GM23338 (cell line): ENCODE measurements at regions not wholly inside any gene's neighbourhood (a gene's known extent, or its start where the extent isn't known, plus 50 kb on each side); places are given as distances from the start of the nearest gene placed in this dataset.

Experiments used
- ATAC-seq: fragments of 200-7000 bp; cut with Tn5 transposase; 3 replicates; pipeline ENCODE4 v1.9.1; 2020
- DNase-seq: peaks from one replicate; pipeline ENCODE4 v3.0.0-alpha.2; 2015; ENCODE audit warnings: low spot score
- H2AFZ ChIP-seq: fragments of 200-600 bp; sonication (generic); 2 replicates; pipeline ENCODE4 v1.8.0; 2016; ENCODE audit warnings: antibody characterized with exemption, mild to moderate bottlenecking, moderate library complexity
- H3F3A ChIP-seq: fragments of 200-600 bp; sonication (generic); replicated peaks from 2 replicates; pipeline ENCODE4 v1.8.0; 2017; ENCODE audit warnings: antibody characterized with exemption, mixed run types, low read depth
- H3K27ac ChIP-seq: fragments of 200-600 bp; sonication (generic); 2 replicates; pipeline ENCODE4 v1.6.1; 2016; ENCODE audit warnings: low read depth
- H3K27me3 ChIP-seq: fragments of 200-600 bp; sonication (generic); 2 replicates; pipeline ENCODE4 v1.8.0; 2016; ENCODE audit warnings: mild to moderate bottlenecking, mixed run types, moderate library complexity; ENCODE audit not compliant: insufficient read depth
- H3K36me3 ChIP-seq: fragments of 200-600 bp; sonication (generic); 2 replicates; pipeline ENCODE4 v1.8.0; 2016; ENCODE audit warnings: mild to moderate bottlenecking; ENCODE audit not compliant: insufficient read depth
- H3K4me1 ChIP-seq: fragments of 200-600 bp; sonication (generic); 2 replicates; pipeline ENCODE4 v1.8.0; 2016; ENCODE audit warnings: mild to moderate bottlenecking, moderate library complexity; ENCODE audit not compliant: insufficient read depth
- H3K4me2 ChIP-seq: fragments of 200-600 bp; sonication (generic); 2 replicates; pipeline ENCODE4 v1.7.1; 2017; ENCODE audit warnings: mixed run types
- H3K4me3 ChIP-seq: fragments of 200-600 bp; sonication (generic); 2 replicates; pipeline ENCODE4 v1.6.1; 2016; ENCODE audit warnings: mixed run types
- H3K79me2 ChIP-seq: fragments of 200-600 bp; sonication (generic); replicated peaks from 2 replicates; pipeline ENCODE4 v1.8.0; 2017; ENCODE audit warnings: mild to moderate bottlenecking; ENCODE audit not compliant: insufficient read depth
- H3K9me2 ChIP-seq: fragments of 200-600 bp; sonication (generic); 2 replicates; pipeline ENCODE4 v1.8.0; 2017; ENCODE audit not compliant: insufficient read depth
- H4K20me1 ChIP-seq: fragments of 200-600 bp; sonication (generic); replicated peaks from 2 replicates; pipeline ENCODE4 v1.8.0; 2017; ENCODE audit warnings: mild to moderate bottlenecking; ENCODE audit not compliant: insufficient read depth
- H3K27ac Mint-ChIP-seq: 2 replicates; pipeline ENCODE4 v1.8.0; 2020; ENCODE audit warnings: inconsistent platforms, mild to moderate bottlenecking, moderate library complexity, mixed read lengths
- H3K27me3 Mint-ChIP-seq: 3 replicates; pipeline ENCODE4 v1.8.0; 2022; ENCODE audit warnings: low read depth, mild to moderate bottlenecking, moderate library complexity, mixed read lengths, inconsistent platforms; ENCODE audit not compliant: insufficient read depth, poor library complexity
- H3K36me3 Mint-ChIP-seq: 3 replicates; pipeline ENCODE4 v1.8.0; 2021; ENCODE audit warnings: low read depth, mild to moderate bottlenecking, inconsistent platforms, moderate library complexity, mixed read lengths
- H3K4me1 Mint-ChIP-seq: 3 replicates; pipeline ENCODE4 v1.8.0; 2020; ENCODE audit warnings: mild to moderate bottlenecking, inconsistent platforms, mixed read lengths
- H3K4me3 Mint-ChIP-seq: 3 replicates; pipeline ENCODE4 v1.8.0; 2021; ENCODE audit warnings: moderate library complexity, mild to moderate bottlenecking, inconsistent platforms, mixed read lengths
- H3K9me3 Mint-ChIP-seq: 3 replicates; pipeline ENCODE4 v1.8.0; 2020; ENCODE audit warnings: moderate library complexity, mild to moderate bottlenecking, inconsistent platforms, mixed read lengths
- CREB1 ChIP-seq: fragments of 250-450 bp; sonication (Bioruptor Pico); IDR thresholded peaks from 2 replicates; pipeline ENCODE4 v1.5.0; 2020; ENCODE audit warnings: low read depth, mild to moderate bottlenecking, moderate library complexity
- EZH2 ChIP-seq: fragments of 200-600 bp; sonication (generic); IDR thresholded peaks from one replicate; pipeline ENCODE4 v1.8.0; 2017; ENCODE audit warnings: antibody characterized with exemption, mild to moderate bottlenecking, low read depth; ENCODE audit not compliant: unreplicated experiment
- EZH2phosphoT487 ChIP-seq: fragments of 200-600 bp; sonication (generic); IDR thresholded peaks from one replicate; pipeline ENCODE4 v1.8.1; 2018; ENCODE audit warnings: antibody characterized with exemption; ENCODE audit not compliant: unreplicated experiment
- JUNB ChIP-seq: IDR thresholded peaks from one replicate; pipeline ENCODE4 v1.6.1; 2016; ENCODE audit warnings: antibody characterized with exemption; ENCODE audit not compliant: unreplicated experiment
- NANOG ChIP-seq: IDR thresholded peaks from 2 replicates; pipeline ENCODE4 v1.6.1; 2016; ENCODE audit warnings: antibody characterized with exemption, borderline replicate concordance
- POLR2AphosphoS5 ChIP-seq: IDR thresholded peaks from 2 replicates; pipeline ENCODE4 v1.6.1; 2016; ENCODE audit warnings: antibody characterized with exemption, low read depth
- STAT1 ChIP-seq: IDR thresholded peaks from one replicate; pipeline ENCODE4 v1.6.1; 2016; ENCODE audit warnings: antibody characterized with exemption; ENCODE audit not compliant: unreplicated experiment
- ZNF114 ChIP-seq: fragments of 250-450 bp; sonication (Bioruptor Pico); IDR thresholded peaks from 2 replicates; pipeline ENCODE4 v1.5.0; 2020; ENCODE audit warnings: mild to moderate bottlenecking, moderate library complexity
- ZNF331 ChIP-seq: fragments of 250-450 bp; sonication (Bioruptor Pico); IDR thresholded peaks from 2 replicates; pipeline ENCODE4 v1.5.0; 2020; ENCODE audit warnings: low read depth, mild to moderate bottlenecking, moderate library complexity
- ZNF462 ChIP-seq: fragments of 250-450 bp; sonication (Bioruptor Pico); IDR thresholded peaks from 2 replicates; pipeline ENCODE4 v1.5.0; 2020; ENCODE audit warnings: mild to moderate bottlenecking, moderate library complexity
- TF ChIP-seq, protein P1 (sequence below): IDR thresholded peaks from 2 replicates; pipeline ENCODE4 v1.6.1; 2016; ENCODE audit warnings: antibody characterized with exemption
- TF ChIP-seq, protein P2 (sequence below), 2 experiments: fragments of 200-600 bp in 1 of 2; sonication (generic) in 1 of 2; conservative IDR thresholded peaks; 2 replicates each; pipeline versions ENCODE4 v1.5.1 to v1.6.1; 2016 to 2017; ENCODE audit warnings: antibody characterized with exemption in 2 of 2, low read depth in 2 of 2, mild to moderate bottlenecking in 2 of 2, moderate library complexity in 1 of 2
- TF ChIP-seq, protein P3 (sequence below): IDR thresholded peaks from one replicate; pipeline ENCODE4 v1.6.1; 2018; ENCODE audit warnings: antibody characterized with exemption; ENCODE audit not compliant: unreplicated experiment

- TF ChIP-seq STAT1, result no peak
Measured at GRCh38 chr18:76766429-76766828, 55.9 kb upstream of the ZNF236 start (continued).

DNA sequence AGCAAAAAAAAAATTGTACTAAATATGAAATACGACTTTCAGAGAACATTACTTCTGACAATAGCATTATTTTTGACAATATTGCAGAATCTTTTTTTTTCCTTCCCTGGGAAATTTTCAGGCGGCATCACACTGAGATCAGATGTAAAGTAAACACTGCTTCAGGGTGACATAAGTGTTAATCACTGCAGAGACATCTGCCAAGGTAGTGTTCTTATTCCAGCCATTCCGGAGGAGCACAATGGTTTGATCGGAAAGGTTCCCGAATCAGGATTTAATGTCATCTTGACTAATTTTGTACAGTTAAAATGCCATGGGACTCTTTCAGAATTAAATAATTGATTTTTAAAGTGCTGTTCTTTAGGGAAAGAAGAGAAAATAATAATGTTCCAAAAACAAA, 56.7 kb upstream of the ZNF236 start:
- H3F3A ChIP-seq, result no peaks in the 10 kb centered on the region
- no peak for DNase-seq
- no peaks in the 10 kb centered on the region for H4K20me1 ChIP-seq
- no peak for ATAC-seq
- 0 out of 2 replicates have a peak, but pooled peaks cover 7% of the 10 kb centered on the region for H3K9me2 ChIP-seq
- no peak overlapping the region for H3K4me2 ChIP-seq
- H3K9me3 Mint-ChIP-seq, result peaks cover 2% of the 10 kb centered on the region; the same call in 2 of the 3 replicates
- H3K27me3 Mint-ChIP-seq, result no peaks in the 10 kb centered on the region
- no peaks in the 10 kb centered on the region for H3K79me2 ChIP-seq
- no peaks in the 10 kb centered on the region for H3K36me3 ChIP-seq
- H3K4me3 ChIP-seq, result no peak overlapping the region
- no peak overlapping the region for H3K4me3 Mint-ChIP-seq
- no peak overlapping the region for H3K27ac ChIP-seq
- TF ChIP-seq NANOG (no peak), JUNB (no peak), ZNF462 (CRISPR knock-in tag) (no peak), CREB1 (CRISPR knock-in tag) (no peak), EZH2phosphoT487 (no peak), ZNF114 (CRISPR knock-in tag) (no peak), ZNF331 (CRISPR knock-in tag) (no peak), EZH2 (no peak), STAT1 (no peak), POLR2AphosphoS5 (no peak)
- TF ChIP-seq, protein P1, sequence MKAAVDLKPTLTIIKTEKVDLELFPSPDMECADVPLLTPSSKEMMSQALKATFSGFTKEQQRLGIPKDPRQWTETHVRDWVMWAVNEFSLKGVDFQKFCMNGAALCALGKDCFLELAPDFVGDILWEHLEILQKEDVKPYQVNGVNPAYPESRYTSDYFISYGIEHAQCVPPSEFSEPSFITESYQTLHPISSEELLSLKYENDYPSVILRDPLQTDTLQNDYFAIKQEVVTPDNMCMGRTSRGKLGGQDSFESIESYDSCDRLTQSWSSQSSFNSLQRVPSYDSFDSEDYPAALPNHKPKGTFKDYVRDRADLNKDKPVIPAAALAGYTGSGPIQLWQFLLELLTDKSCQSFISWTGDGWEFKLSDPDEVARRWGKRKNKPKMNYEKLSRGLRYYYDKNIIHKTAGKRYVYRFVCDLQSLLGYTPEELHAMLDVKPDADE, result no peak
- TF ChIP-seq, protein P2, sequence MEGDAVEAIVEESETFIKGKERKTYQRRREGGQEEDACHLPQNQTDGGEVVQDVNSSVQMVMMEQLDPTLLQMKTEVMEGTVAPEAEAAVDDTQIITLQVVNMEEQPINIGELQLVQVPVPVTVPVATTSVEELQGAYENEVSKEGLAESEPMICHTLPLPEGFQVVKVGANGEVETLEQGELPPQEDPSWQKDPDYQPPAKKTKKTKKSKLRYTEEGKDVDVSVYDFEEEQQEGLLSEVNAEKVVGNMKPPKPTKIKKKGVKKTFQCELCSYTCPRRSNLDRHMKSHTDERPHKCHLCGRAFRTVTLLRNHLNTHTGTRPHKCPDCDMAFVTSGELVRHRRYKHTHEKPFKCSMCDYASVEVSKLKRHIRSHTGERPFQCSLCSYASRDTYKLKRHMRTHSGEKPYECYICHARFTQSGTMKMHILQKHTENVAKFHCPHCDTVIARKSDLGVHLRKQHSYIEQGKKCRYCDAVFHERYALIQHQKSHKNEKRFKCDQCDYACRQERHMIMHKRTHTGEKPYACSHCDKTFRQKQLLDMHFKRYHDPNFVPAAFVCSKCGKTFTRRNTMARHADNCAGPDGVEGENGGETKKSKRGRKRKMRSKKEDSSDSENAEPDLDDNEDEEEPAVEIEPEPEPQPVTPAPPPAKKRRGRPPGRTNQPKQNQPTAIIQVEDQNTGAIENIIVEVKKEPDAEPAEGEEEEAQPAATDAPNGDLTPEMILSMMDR (conservative IDR thresholded peaks at IDR 0.05; ENCODE audit: low read depth in 2 of 2), result no peak
- TF ChIP-seq, protein P3, sequence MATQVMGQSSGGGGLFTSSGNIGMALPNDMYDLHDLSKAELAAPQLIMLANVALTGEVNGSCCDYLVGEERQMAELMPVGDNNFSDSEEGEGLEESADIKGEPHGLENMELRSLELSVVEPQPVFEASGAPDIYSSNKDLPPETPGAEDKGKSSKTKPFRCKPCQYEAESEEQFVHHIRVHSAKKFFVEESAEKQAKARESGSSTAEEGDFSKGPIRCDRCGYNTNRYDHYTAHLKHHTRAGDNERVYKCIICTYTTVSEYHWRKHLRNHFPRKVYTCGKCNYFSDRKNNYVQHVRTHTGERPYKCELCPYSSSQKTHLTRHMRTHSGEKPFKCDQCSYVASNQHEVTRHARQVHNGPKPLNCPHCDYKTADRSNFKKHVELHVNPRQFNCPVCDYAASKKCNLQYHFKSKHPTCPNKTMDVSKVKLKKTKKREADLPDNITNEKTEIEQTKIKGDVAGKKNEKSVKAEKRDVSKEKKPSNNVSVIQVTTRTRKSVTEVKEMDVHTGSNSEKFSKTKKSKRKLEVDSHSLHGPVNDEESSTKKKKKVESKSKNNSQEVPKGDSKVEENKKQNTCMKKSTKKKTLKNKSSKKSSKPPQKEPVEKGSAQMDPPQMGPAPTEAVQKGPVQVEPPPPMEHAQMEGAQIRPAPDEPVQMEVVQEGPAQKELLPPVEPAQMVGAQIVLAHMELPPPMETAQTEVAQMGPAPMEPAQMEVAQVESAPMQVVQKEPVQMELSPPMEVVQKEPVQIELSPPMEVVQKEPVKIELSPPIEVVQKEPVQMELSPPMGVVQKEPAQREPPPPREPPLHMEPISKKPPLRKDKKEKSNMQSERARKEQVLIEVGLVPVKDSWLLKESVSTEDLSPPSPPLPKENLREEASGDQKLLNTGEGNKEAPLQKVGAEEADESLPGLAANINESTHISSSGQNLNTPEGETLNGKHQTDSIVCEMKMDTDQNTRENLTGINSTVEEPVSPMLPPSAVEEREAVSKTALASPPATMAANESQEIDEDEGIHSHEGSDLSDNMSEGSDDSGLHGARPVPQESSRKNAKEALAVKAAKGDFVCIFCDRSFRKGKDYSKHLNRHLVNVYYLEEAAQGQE, result no peak
- no peak overlapping the region for H3K27ac Mint-ChIP-seq
- no peak overlapping the region for H2AFZ ChIP-seq
- no peaks in the 10 kb centered on the region; the same call in 2 of the 3 replicates for H3K4me1 Mint-ChIP-seq
- no peaks in the 10 kb centered on the region for H3K4me1 ChIP-seq
- H3K27me3 ChIP-seq, result no peaks in the 10 kb centered on the region
- no peaks in the 10 kb centered on the region for H3K36me3 Mint-ChIP-seq
